GM21526 (cell line): ENCODE measurements at regions not wholly inside any gene's neighbourhood (a gene's known extent, or its start where the extent isn't known, plus 50 kb on each side); places are given as distances from the start of the nearest gene placed in this dataset.
"Not testable (repeated sequence)": the region's sequence is repeated elsewhere in the genome, so short reads cannot be mapped to it uniquely, and the experiment has no call there.

Experiments used
- ATAC-seq: cut with Tn5 transposase; IDR thresholded peaks from one replicate; pipeline ENCODE4 v1.9.1; 2021; ENCODE audit warnings: moderate library complexity; ENCODE audit not compliant: unreplicated experiment, low FRiP score

DNA sequence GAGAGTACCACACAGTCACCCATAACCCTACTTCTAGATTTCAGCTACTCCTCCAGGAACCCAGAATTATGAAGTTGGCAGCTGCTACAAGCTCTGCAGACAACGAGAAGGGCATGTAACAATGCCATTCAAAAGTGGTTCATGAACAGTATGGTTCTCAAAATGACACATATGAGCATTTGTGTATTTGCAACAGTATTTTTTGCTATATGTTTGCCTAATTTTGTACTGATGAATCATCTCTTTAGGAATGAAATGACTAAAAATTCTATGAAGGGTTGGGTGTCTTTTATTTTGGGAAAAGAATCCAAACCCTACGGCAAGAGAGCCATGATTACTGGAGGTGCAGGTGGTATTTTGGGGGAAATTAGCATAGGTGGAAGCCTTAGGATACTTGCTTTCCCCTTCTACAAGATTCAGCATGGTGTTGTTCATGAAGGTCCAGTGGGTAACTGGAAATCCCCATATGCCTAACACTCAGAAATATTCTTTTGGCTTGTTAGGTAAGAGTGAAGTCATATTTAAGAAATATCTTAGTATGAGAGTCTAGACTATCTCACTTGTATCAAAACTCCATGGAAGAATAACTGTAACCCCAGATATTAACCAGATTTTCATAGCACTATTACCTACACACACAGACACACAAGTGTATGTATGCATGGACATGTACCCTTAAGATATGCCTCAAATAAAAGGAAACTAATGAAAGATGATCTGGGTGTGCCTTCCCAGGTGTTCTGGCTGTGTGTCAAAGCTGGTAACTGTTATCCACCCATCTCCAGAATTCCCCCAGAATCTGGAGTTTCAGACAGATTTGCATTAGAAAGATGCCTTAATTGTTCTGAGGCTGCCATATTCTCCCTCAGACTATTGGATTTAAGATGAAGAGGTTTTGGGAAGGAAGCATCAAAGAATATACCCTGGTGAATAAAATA is 688.2 kb upstream of the SOX9 start:
- no peak for ATAC-seq

- ATAC-seq, result no peak
Observed at GRCh38 chr17:71434716-71435115, 686.1 kb upstream of the SOX9 start.

- ATAC-seq, result no peak
Observed at GRCh38 chr17:71436479-71436878, 684.3 kb upstream of the SOX9 start.

DNA sequence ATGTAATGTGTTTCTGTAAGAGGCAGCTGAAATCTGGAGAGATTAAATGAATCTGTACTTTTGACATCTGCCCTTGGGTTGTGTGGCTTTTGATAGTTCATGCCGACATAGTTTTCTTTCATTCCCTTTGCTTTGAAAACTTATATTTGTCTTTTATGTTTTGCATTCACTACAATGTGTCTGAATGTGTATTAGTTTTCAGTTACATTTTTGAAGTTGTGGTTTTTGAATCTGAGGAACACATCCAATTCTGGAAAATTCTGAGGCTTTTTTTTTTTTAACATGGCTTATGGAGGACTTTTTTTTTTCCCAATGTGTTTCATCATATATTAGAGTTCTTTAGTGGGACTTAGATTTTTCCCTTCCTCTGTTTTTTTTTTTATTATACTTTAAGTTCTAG is 683.7 kb upstream of the SOX9 start:
- ATAC-seq, result no peak

DNA sequence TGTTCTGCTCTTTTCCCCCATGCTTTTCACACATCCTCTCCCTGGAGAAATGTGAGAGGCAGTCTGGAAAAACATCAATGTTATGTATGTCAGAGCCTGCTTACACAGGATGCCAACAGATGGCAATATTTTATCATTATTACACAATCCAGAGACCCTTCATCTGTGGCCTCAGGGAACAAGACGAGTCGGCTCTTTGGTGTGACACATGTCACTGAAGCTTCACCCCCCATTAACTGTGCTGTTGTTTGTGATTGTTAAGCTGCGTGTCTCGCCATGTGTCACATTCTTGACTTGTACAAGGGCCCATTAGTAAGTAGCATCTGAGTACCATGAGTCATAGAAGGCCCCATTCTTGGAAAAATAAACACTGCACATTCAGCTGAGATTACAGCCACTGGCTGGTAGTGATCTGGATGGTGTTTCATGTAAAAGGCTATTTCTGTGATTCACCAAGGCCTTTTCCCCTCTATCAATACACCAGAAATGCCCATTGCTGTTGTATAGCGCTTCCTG is 682.1 kb upstream of the SOX9 start:
- no peak for ATAC-seq

DNA sequence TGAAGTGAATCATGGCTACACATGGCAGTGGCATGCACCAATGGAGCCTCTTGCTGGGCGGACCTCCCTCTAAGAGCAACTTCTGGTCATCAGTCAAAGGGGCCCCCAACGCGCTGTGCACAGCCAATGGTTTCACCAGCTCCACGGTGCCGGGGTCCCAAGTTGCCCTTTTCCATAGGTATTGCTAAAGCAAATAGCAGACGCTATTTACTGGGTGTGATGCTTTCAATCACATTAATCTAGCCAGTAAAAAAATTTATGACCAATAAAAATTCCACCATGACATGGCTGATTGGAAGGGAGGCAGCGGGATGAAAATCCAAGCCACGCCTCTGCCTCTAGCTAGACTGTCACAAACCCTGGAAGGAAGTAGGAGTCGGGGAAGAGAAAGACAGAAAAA is 680.3 kb upstream of the SOX9 start:
- no peak for ATAC-seq

- ATAC-seq, result no peak
Observed at GRCh38 chr17:71441098-71441497, 679.7 kb upstream of the SOX9 start.

- ATAC-seq, result no peak
Observed at GRCh38 chr17:71444078-71444477, 676.7 kb upstream of the SOX9 start.

GRCh38 chr17:71446645-71447437 is 674.0 kb upstream of the SOX9 start:
- no peak for ATAC-seq

- ATAC-seq, result no peak
Observed at GRCh38 chr17:71447644-71448043, 673.2 kb upstream of the SOX9 start.

DNA sequence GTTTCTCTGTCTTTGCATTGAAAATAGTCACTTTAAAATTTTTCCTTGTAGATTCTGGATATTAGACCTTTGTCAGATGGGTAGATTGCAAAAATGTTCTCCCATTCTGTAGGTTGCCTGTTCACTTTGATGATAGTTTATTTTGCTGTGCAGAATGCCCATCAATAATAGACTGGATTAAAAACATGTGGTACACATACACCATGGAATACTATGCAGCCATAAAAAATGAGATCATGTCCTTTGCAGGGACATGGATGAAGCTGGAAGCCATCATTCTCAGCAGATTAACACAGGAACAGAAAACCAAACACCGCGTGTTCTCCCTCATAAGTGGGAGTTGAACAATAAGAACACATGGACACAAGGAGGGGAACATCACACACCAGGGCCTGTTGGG is 670.2 kb upstream of the SOX9 start:
- not testable (repeated sequence) for ATAC-seq

- no peak for ATAC-seq
Observed at GRCh38 chr17:71453876-71454422, 666.9 kb upstream of the SOX9 start.

DNA sequence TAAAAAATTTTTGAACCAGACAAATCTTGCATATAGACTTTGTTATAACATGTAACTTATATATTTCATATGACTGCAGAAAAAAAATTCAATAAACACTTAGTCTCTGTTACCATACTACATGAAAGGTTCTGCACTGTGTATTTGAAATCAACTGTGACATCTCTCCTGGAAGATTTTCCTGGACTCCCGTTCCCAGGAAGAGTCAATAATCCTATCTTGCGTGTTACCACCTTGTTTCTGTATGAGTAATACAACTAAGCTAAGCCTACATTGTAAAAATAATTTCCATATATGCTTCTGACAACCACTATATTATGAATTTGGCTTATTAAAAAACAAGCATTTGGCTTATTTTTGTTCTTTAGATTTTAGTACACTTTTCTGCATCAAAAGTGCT is 665.6 kb upstream of the SOX9 start:
- ATAC-seq, result no peak

- no peak for ATAC-seq
Observed at GRCh38 chr17:71458322-71458721, 662.5 kb upstream of the SOX9 start.

- no peak for ATAC-seq
Observed at GRCh38 chr17:71460943-71461342, 659.9 kb upstream of the SOX9 start.

GRCh38 chr17:71461498-71462169 is 659.2 kb upstream of the SOX9 start:
- ATAC-seq, result no peak

GRCh38 chr17:71464241-71464640 is 656.6 kb upstream of the SOX9 start:
- no peak for ATAC-seq

GRCh38 chr17:71464751-71465150 is 656.1 kb upstream of the SOX9 start:
- ATAC-seq, result no peak

GRCh38 chr17:71467719-71468118 is 653.1 kb upstream of the SOX9 start:
- ATAC-seq, result no peak

GRCh38 chr17:71470062-71470461 is 650.8 kb upstream of the SOX9 start:
- no peak for ATAC-seq
